ENCODE measurements at regions not wholly inside any gene's neighbourhood (a gene's known extent, or its start where the extent isn't known, plus 50 kb on each side); places are given as distances from the start of the nearest gene placed in this dataset.

DNA sequence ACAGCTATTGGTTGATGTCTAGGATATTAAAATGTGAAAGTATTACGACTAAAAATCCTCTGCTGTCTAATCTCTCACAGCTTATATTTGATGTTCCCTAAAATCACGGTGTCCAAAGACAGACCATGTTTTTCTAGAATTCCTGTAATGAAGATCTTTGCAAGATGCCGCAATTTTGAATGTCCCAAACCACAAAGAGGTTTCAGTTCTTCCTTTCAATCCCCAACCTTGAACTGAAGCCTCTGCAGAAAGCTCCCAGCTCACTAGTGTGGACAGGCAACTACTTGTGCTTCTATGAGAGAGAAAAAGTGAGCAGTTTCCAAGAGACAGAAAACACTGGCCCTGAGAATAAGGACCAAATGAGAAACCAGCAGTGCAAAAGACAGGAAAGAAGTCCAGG is 370.1 kb downstream of the FOXA2 start:
- DNase-seq, result no peak

DNA sequence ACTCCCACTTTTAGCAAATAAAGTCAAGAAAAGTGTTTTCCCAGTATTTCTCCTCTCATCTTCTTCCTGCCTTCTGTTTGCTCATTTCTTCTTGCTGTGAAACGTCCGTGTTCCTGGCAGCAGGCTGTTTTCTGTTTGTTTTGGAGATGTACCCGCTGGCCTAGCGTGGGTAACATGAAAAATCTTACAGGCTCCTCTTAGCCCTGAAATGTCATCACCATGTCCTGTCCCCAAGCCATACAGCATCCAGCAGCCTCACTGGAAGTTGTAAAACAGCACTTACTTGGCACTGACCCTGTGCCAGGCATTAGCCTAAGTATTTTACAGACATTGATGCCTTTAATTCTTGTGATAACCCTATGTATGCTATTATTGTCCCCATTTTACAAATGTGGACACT is 371.1 kb downstream of the FOXA2 start:
- no peak for DNase-seq

DNA sequence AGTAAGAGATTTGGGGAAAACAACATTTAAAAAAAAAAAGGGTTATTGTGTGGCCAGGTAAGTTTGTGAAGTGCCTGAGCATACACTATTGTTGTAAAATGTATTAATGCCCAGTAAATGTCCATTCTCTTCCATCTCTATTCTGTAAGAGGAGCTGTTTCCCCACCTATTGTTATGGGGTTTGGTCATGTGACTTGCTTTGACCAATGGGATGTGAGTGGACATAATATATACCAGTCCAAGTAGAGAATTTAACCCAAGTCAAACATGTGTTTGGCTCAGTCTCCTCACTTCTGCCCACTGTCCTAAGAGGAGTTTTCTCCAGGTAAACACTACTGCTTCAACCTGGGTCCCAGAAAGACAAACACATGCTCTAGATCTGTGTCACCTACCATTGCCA is 377.1 kb downstream of the FOXA2 start:
- DNase-seq, result no peak

DNA sequence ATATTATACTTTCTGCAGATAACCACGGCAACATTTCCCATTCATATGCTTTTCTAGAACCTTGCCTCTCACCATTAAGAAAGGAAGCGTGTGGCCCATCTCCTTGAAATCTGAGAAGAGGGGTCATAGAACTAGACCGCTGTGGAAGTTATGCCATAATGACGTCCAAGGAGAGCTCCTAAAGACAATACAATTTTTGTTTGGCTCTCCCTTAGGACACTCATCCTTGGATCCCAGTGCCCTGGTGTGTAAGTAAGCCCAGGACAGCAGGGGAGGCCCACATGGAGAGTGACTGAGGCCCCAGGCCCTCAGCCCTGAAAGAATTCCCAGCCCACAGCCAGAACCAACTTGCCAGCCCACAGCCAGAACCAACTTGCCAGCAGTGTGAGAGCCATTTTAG is 379.6 kb downstream of the FOXA2 start:
- no peak for DNase-seq

DNA sequence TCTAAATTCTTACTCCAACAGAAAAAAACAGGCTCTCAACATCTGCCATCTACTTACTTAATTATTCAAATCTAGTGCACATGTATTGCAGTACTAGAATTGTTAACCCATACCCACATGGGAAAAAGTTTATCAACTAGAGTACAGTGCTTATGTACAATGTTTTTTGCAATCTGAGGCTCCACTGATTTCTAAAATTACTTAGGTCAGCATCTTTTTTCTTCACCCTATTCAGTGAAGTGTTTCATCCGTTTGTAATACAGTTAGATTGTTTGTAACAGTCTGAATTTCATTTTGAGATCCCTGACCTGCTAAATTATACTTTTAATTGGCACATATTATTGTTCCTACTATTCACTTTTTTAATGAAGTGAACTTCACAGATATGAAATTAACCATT is 402.2 kb downstream of the FOXA2 start:
- no peak for DNase-seq

DNA sequence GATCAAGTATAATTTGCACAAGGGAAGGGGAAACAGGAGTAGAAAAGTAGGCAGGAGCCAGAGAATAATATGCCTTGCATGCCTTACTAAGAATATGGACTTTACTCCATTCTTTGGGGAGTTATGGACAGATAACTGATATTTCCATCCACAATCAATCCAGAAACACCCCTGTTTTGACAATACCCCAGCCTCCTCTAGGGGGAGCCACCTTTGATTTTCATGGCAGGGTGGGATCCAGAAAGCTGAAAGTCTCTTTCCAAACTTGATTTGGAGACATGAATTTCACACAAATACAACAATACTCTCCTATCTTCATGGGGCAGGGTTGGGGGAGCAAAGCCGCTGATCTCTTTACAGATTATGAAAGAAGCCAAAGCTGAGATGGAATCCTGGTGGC is 404.1 kb downstream of the FOXA2 start:
- peak; percentile 1 for DNase-seq

DNA sequence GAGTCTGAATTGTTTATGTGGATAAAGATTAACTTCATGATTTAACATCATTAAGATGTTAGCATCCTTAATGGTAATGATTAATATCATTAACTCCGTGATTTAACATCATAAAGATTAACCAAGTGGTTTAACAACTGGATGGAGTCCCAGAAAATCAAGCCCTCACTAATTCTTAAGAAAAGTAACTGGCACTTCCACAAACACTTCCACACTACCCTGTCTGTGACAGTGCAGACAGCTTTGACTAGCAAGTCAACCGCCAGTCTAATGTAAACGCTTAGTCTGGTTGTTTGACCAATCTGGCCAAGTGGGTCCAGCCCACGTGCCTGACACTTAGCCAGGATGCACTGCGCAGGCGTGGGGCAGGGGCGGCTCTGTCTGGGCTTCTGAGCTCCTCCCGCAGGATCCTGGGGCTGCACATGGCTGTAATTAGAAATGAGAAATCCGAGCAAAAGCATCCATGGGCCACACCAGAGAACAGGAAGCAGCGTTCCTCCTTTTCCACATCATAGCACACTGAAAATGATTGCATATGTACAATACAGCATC is 424.2 kb downstream of the FOXA2 start:
- no peak for DNase-seq

DNA sequence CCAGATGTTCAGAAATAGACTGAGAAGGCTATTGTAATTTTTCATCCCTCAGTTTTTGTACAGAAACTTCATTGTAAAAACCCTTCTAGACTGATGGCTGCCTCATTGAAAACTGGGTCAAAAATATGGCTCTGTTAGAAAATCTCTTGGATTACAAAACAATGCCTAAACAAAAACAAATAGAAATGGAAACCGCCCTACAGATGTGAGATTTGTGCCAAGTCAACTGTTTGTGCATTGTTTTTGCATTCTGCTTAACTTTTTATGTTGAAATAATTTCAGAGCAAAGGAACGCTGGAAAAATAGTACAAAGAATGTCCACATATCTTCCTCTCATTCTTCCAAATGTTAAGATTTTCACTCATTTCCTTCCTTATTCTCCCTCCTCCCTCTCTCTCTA is 425.1 kb downstream of the FOXA2 start:
- no peak for DNase-seq

DNA sequence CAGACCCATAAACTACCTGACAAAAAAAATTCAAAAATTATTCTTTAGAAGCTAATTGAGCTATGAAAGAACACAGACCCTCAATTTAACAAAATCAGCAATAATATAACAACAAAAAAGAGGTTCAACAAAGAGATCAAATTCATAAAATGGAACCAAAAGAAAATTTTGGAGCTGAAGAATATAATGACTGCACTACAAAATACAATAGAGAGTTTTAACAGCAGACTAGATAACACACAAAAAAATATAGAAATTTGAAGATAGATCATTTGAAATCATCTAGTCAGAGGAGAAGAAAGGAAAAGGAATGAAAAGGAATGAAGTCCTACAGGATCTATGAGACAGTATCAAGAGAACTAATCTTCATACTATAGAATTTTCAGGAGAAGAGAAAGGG is 422.1 kb downstream of the PAX1 start:
- no peak for DNase-seq

DNA sequence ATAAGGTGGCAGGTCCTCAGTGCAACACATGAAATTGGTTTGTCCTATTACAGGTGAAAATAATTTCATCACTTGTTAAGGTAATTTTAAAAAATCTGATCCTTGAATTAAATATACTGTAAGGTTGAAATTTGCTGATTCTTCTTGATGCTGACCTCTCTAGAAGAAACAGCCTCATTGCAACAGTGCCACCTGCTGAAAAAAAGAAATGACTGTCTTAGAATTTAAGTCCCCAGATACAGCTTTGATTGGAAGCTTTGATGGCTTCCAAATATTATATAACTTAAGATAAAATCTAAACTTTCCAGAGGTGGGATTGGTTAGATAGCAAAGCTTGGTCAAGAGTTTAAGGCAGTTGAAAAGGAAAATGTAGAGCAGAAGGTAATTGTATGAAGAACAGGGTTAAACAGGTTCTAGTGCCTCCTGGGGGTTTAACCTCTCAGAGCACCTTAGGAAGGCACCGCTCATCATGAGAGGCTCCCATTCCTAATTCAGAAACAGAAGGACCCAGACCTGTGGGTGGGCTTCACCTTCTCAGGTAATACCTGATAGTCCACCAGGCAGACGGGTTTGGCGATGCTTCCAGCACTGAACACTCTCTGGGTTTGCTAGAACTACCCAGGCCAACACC is 401.0 kb downstream of the PAX1 start:
- no peak for DNase-seq

DNA sequence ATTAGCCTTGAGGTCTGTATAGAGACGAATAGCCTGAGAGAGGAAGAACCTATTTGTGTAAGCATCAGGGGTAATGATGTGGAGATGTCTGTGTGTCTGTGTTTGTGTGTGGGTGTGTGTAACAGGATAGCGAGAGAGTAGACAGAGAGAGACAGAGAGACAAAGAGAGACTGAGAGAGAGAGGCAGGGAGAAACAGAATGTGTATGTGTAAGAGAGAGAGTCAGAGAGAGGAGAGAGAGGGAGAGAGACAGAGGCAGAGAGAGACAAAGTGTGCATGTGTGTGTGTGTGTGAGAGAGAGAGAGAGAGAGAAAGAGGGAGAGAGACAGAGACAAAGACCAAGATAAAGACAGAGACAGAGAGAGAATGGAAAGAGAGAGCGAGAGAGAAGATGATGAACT is 396.1 kb downstream of the PAX1 start:
- no peak for DNase-seq

DNA sequence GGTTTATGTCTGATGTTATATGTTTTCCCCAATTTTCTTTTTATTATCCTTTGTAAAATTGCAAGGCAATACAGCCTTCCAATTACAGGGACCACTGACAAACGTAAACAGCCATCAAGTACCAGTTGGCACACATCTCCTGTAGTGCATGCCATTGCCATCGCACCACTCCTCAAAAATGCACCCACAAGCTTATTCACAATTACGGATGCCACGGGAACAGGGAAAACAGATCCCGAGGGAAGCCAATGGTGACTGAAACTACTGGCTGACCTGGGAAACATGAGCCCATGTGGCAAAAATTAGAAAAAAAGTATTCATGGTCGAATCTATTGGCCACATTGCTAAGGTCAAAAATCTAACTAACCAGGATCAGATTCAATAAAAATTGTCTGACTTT is 395.2 kb downstream of the PAX1 start:
- DNase-seq, result no peak

DNA sequence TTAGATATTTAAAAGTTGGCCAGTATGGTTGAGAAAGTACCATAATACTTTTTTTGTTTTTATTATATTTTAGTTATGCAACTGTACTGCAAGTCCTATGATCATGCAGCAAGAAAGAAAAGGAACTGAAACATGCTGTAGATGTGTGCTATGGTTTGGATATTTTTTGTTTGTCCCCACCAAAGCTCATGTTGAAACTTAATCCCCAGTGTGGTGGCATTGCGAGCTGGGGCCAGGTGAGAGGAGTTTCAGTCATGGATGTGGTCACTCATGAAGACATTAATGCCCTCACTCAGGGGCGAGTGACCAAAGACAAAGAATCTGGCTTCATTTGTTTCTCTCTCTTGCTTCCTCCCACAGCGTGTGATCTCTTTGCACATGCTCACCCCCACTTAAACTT is 393.9 kb downstream of the PAX1 start:
- DNase-seq, result no peak

DNA sequence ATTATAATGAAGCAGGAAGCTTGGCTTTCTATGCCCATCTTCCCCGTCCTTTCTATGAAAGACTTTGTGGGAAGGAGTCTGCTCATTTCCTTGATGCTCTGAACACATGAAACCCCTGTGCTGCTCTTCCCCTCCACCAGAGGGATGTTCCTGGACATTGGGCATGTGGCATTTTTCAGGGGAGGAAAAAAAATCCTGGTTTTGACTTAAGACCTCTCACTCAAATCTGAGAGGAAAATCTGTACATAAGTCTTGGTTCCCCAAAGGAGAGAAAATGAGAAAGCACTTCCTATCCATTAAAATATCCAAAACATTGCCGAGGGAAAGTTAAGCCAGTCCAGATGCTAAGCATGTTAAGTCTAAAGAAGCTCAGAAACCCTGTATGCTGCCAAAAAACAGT is 393.0 kb downstream of the PAX1 start:
- no peak for DNase-seq

DNA sequence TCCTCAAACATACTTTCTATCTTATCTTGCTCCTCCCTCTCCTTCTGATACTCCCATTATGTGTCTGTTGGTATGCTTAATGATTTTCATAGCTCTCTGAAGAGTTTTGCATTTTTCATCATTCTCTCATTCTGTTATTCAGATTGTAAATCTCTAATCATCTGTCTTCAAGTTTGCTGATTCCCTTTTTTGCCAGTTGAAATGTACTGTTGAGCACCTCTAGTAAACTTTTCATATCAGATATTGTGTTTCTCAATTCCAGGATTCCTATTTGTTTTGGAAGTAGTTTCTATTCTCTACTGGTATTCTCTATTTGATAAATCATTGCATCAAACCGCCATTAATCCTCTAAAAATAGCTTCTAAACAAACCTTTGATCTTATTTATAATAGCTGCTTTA is 387.7 kb downstream of the PAX1 start:
- no peak for DNase-seq

DNA sequence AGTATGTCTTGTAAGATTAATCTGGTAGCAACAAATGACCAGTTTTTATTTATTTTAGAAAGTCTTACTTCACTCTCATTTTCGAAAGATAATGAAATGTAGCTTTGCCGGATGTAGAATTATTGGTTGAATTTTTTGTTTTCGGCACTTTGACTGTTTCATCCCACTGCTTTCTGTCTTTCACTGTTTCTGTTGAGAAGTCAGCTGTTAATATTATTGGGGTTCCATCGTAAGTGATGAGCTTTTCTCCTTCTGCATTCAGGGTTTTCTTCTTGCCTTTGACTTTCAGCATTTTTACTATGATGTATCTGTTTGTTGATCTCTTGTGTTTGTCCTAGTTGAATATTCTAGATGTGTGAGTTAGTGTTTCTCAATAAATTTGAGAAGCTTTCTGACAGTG is 383.4 kb downstream of the PAX1 start:
- no peak for DNase-seq

DNA sequence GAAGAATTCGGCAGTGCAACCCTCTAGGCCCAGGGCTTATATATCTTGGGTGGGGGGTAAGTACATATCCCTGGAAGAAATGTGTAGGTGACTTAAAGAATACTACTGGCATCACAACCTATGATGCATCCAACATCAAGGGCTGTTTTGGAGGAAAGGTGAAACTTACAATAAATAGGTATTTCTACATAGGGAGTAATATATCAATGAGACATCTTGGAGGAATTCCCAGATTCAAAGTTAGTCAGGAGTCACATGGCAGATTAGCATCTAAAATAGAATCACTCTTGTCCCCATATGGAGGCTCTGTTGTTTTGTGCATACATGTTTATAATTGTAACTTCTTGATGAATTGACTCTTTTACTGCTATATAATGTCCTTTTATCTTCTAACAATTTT is 375.5 kb downstream of the PAX1 start:
- DNase-seq, result no peak

DNA sequence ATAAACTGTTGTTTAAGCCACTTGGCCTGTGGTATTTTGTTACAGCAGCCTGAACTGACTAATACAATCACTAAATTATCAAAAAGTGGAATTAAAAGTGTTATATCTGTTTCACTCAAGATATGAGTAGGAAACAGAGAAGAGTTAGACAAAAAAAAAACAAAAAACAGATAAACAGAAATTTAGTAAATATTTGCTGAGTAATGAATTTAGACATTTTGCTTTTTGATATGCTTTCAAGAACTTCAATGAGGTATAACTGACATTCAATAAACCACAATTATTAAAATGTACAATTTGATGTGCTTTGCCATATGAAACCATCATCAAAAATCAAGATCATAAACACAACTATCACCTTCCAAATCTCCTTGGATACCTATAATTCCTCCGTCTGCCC is 369.2 kb downstream of the PAX1 start:
- DNase-seq, result no peak

DNA sequence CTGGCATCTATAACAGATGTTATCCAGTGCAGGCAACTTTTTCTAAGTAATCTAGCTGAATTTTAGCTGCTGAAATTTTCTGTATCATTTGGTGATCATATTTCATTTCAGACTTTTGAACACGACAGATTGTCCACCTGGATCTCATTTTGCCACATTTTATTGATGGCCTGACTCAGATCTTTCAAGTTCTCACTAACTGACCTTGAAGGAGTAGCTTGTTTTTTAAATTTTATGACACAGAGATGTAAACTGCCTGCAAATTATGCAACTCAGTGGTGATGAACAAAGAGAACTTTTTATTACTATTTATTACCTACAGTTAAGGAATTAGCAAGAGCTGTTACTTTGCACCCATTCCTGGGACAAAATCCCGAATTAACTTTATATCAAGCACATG is 366.4 kb downstream of the PAX1 start:
- no peak for DNase-seq

DNA sequence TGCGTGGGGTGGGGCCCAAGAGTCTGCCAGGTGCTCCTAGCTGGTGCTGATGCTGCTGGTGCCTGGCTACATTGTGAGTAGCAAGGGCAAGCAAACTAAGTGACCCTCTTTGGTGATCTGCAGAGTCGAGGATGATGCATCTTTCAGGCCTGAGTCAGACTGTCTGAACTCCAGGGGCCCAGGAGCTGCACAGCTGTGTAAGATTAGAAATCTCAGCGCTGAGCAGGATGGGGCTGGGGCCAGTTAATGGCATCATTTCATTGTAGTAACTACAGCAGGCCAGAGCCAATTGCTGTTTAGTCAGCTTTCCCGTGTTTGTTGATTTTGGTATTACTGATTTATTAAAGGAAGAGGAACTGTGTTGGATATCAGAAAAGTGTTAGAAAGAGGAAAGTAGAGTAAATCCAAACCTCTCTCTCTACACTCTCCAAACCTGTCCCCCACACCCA is 365.2 kb downstream of the PAX1 start:
- DNase-seq, result no peak

DNA sequence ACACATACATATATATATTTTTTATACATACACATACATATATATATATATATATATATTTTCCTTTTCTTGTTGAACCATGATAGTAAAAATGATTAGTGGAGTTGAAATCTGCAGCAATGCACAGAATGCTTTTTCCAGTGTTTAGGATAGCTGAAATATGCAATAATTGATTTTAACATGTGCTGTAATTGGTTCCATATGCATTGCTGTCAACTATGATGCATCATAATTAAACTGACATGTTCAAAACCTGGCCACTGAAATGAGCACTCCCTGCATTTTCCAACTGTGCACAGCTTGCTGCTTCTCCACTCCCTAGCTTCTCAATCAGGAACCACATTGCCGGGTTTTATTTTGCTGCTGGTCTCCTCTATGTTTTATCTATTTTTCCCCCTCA is 358.3 kb downstream of the PAX1 start:
- no peak for DNase-seq

DNA sequence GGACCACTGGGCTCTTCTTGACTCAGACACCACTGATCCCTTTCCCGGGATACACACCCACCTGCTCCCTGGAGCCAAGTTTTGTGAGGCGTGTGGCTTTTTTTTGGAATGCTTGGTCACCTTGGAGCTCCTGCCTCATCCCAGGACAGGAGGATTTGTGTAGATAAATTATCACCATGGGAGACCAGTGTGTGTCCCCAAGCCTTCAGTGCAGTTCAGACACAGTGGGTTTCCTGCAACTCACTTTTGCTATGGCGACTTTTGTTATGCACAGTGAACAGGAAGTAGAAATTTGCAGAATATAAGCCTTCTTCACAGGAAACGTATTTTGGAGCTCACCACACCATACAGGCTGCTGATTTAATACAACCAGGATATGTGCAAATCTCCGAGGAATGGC is 357.4 kb downstream of the PAX1 start:
- no peak for DNase-seq

DNA sequence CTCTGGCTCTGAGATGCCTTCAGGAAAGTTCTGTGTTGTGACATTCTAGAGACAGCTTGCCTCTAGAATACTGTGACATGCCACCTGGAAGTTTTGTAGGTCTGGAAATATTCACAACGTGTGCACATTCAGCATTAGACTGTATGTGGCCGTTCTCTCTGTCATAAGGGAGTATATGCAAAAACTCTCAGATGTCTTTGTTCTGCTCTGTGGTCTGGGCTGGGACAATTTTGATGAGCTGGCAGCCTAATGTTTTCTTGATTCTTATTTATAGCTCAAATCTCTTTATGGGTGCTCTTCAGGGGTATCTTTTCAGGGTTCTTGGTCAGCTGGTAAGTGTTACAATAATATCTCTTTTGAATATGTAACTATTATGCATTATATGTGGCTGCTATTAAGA is 355.1 kb downstream of the PAX1 start:
- no peak for DNase-seq

DNA sequence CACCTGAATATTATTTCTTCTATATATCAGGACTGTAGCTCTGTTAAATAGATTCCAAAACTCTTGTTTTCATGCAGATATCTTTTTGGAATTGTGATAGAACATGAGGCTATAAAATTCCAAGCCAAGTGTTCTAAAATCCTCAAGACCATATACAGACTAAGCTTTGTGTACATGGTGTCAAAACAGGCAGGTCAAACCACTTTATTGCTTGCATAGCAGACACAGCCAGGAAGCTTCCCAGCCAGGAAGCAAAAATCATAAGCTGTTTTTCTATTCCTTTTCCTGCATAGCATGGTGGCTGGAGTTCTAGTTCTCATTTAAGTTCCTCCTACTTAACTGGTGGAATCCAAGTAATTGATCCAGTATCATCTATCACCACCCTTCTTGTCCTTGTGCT is 353.3 kb downstream of the PAX1 start:
- DNase-seq, result no peak

DNA sequence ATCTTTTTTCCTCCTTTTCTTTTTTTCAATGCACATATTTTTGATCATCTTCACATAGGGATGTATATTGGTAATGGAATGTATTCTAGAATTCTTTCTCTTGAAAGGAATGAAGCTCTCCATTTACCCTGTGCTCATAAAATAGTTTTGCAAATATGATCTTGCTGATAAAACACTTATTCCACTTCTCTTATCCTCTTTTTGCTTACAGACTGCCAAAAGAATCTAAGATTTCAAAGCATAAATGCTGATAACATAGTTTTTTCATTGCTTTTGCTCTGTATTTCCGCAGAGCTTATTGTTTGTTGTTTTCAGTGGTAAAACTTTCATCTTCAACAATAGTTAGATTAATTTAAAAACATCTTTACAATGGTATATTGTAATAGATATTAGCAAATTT is 350.5 kb downstream of the PAX1 start:
- no peak for DNase-seq

All from hematopoietic multipotent progenitor cell treated with erythropoietin and hydrocortisone succinate and interleukin-3 and kit ligand, for 8 days (in vitro differentiated cells).